AG09309 (cell line): ENCODE measurements at regions not wholly inside any gene's neighbourhood (a gene's known extent, or its start where the extent isn't known, plus 50 kb on each side); places are given as distances from the start of the nearest gene placed in this dataset.
"Not testable (repeated sequence)": the region's sequence is repeated elsewhere in the genome, so short reads cannot be mapped to it uniquely, and the experiment has no call there.

ENCODE experiments used
- DNase-seq: peaks from one replicate; pipeline ENCODE4 v3.0.0-alpha.2; 2010; ENCODE audit warnings: low read depth
- H3K4me3 ChIP-seq: 2 replicates; pipeline ENCODE4 v1.5.1; 2011; ENCODE audit warnings: mild to moderate bottlenecking, low read depth, low read length, moderate library complexity; ENCODE audit not compliant: control insufficient read depth
- CTCF ChIP-seq: IDR thresholded peaks from 2 replicates; pipeline ENCODE4 v1.5.1; 2011; ENCODE audit warnings: mild to moderate bottlenecking, low read depth, low read length, inconsistent platforms; ENCODE audit not compliant: insufficient read depth, control insufficient read depth; ENCODE audit errors: missing control alignments

- no peak for TF ChIP-seq CTCF
- no peak overlapping the region for H3K4me3 ChIP-seq
- no peak for DNase-seq
Measured at GRCh38 chr5:171714851-171715250, 70.8 kb upstream of the SMIM23 start.

- TF ChIP-seq CTCF, result no peak
- DNase-seq, result no peak
- no peak overlapping the region for H3K4me3 ChIP-seq
Measured at GRCh38 chr5:171715551-171715950, 70.1 kb upstream of the SMIM23 start.

GRCh38 chr5:171720086-171720485 is 65.5 kb upstream of the SMIM23 start:
- DNase-seq, result no peak
- no peak overlapping the region for H3K4me3 ChIP-seq
- TF ChIP-seq CTCF, result no peak

- no peak overlapping the region for H3K4me3 ChIP-seq
- no peak for TF ChIP-seq CTCF
- no peak for DNase-seq
Measured at GRCh38 chr5:171721464-171721863, 64.2 kb upstream of the SMIM23 start.

GRCh38 chr5:171724468-171725204 is 61.0 kb upstream of the SMIM23 start:
- DNase-seq, result no peak
- no peak overlapping the region for H3K4me3 ChIP-seq
- no peak for TF ChIP-seq CTCF

- no peak for DNase-seq
- no peak overlapping the region for H3K4me3 ChIP-seq
- no peak for TF ChIP-seq CTCF
Measured at GRCh38 chr5:171725205-171725601, 60.4 kb upstream of the SMIM23 start.

GRCh38 chr5:171726819-171727218 is 58.8 kb upstream of the SMIM23 start:
- not testable (repeated sequence) for DNase-seq, H3K4me3 ChIP-seq
